Vagina (tissue), 2 donors: ENCODE measurements at regions not wholly inside any gene's neighbourhood (a gene's known extent, or its start where the extent isn't known, plus 50 kb on each side); places are given as distances from the start of the nearest gene placed in this dataset.

Source experiments
- DNase-seq, 2 donors: peaks; one replicate each; pipeline ENCODE4 v3.0.0-alpha.2; 2017; ENCODE audit errors: extremely low spot score in 2 of 2
- H3K27ac ChIP-seq: fragments of 200-600 bp; sonication (generic); one replicate; pipeline ENCODE4 v1.5.1; 2019
- H3K27me3 ChIP-seq: fragments of 200-600 bp; sonication (generic); one replicate; pipeline ENCODE4 v1.5.1; 2019
- H3K36me3 ChIP-seq, 2 donors: fragments of 200-600 bp; sonication (generic); one replicate each; pipeline ENCODE4 v1.5.1; 2017 to 2019
- H3K4me1 ChIP-seq: fragments of 200-600 bp; sonication (generic); one replicate; pipeline ENCODE4 v1.5.1; 2019
- H3K4me3 ChIP-seq, 2 donors: fragments of 200-600 bp; sonication (generic); 1 replicate in 1 of 2; 2 replicates in 1 of 2; pipeline ENCODE4 v1.5.1; 2016 to 2019
- H3K9me3 ChIP-seq: fragments of 200-600 bp; sonication (generic); one replicate; pipeline ENCODE4 v1.5.1; 2019
- CTCF ChIP-seq, 3 experiments: fragments of 450-650 bp in 2 of 3; fragments of 200-600 bp in 1 of 3; sonication (generic) in 1 of 3; IDR thresholded peaks; one replicate each; pipeline ENCODE4 v1.5.1; 2017 to 2019; ENCODE audit warnings: antibody characterized with exemption in 3 of 3, mild to moderate bottlenecking in 2 of 3, moderate library complexity in 2 of 3
- POLR2A ChIP-seq, 2 donors: fragments of 450-650 bp; IDR thresholded peaks; one replicate each; pipeline ENCODE4 v1.6.1; 2017; ENCODE audit warnings: antibody characterized with exemption in 2 of 2, mild to moderate bottlenecking in 2 of 2, moderate library complexity in 2 of 2
- POLR2AphosphoS5 ChIP-seq, 2 donors: sonication (generic); formaldehyde crosslinking; IDR thresholded peaks; one replicate each; pipeline ENCODE4 v1.9.0; 2017; ENCODE audit warnings: antibody characterized with exemption in 2 of 2, mild to moderate bottlenecking in 2 of 2, low read depth in 1 of 2; ENCODE audit not compliant: insufficient read depth in 1 of 2
- intact Hi-C: fragments of 100-400 bp; cut with DNase I; formaldehyde crosslinking; loops from one replicate; pipeline ENCODE4 v1.15.1; 2023

GRCh38 chr7:67940400-67940799 lies 943.8 kb downstream of the TYW1 start:
- no peaks in the 10 kb centered on the region for H3K27me3 ChIP-seq
- no peaks in the 10 kb centered on the region for H3K4me1 ChIP-seq
- no peak overlapping the region for H3K4me3 ChIP-seq
- intact Hi-C loops: no loop called here
- DNase-seq: no peak
- TF ChIP-seq CTCF (IDR thresholded peaks at IDR 0.05) (no peak), POLR2A (IDR thresholded peaks at IDR 0.05) (no peak), POLR2AphosphoS5 (IDR thresholded peaks at IDR 0.05; ENCODE audit: insufficient read depth in 1 of 2, low read depth in 1 of 2) (no peak)
- no peaks in the 10 kb centered on the region for H3K36me3 ChIP-seq
- no peak overlapping the region for H3K27ac ChIP-seq
- H3K9me3 ChIP-seq: no peaks in the 10 kb centered on the region

- intact Hi-C loops: no loop called here
- Histone ChIP-seq H3K27ac (no peak overlapping the region), H3K36me3 (no peaks in the 10 kb centered on the region), H3K4me3 (no peak overlapping the region), H3K27me3 (no peaks in the 10 kb centered on the region), H3K9me3 (no peaks in the 10 kb centered on the region), H3K4me1 (no peaks in the 10 kb centered on the region)
- DNase-seq: no peak
- TF ChIP-seq POLR2A (IDR thresholded peaks at IDR 0.05) (no peak), CTCF (IDR thresholded peaks at IDR 0.05) (no peak), POLR2AphosphoS5 (IDR thresholded peaks at IDR 0.05; ENCODE audit: insufficient read depth in 1 of 2, low read depth in 1 of 2) (no peak)
These were observed 950.6 kb downstream of the TYW1 start for GRCh38 chr7:67947191-67947590.

- TF ChIP-seq POLR2AphosphoS5 (IDR thresholded peaks at IDR 0.05; ENCODE audit: insufficient read depth in 1 of 2, low read depth in 1 of 2): no peak
- no peak for TF ChIP-seq CTCF (IDR thresholded peaks at IDR 0.05)
- no peak for TF ChIP-seq POLR2A (IDR thresholded peaks at IDR 0.05)
- Histone ChIP-seq H3K4me1 (no peaks in the 10 kb centered on the region), H3K36me3 (no peaks in the 10 kb centered on the region), H3K9me3 (no peaks in the 10 kb centered on the region), H3K27ac (no peak overlapping the region), H3K4me3 (no peak overlapping the region), H3K27me3 (no peaks in the 10 kb centered on the region)
- DNase-seq: no peak
- intact Hi-C loops: no loop called here
These were observed 951.0 kb downstream of the TYW1 start for GRCh38 chr7:67947646-67948045.

- Histone ChIP-seq H3K27me3 (no peaks in the 10 kb centered on the region), H3K27ac (no peak overlapping the region), H3K9me3 (no peaks in the 10 kb centered on the region), H3K36me3 (no peaks in the 10 kb centered on the region), H3K4me1 (no peaks in the 10 kb centered on the region), H3K4me3 (no peak overlapping the region)
- intact Hi-C loops: no loop called here
- no peak for DNase-seq
- TF ChIP-seq POLR2A (IDR thresholded peaks at IDR 0.05) (no peak), POLR2AphosphoS5 (IDR thresholded peaks at IDR 0.05; ENCODE audit: insufficient read depth in 1 of 2, low read depth in 1 of 2) (no peak), CTCF (IDR thresholded peaks at IDR 0.05) (no peak)
These were observed 953.9 kb downstream of the TYW1 start for GRCh38 chr7:67950321-67951083.

- Histone ChIP-seq H3K27ac (no peak overlapping the region), H3K4me1 (no peaks in the 10 kb centered on the region), H3K9me3 (no peaks in the 10 kb centered on the region), H3K4me3 (no peak overlapping the region), H3K27me3 (no peaks in the 10 kb centered on the region), H3K36me3 (no peaks in the 10 kb centered on the region)
- TF ChIP-seq POLR2A (IDR thresholded peaks at IDR 0.05) (no peak), CTCF (IDR thresholded peaks at IDR 0.05) (no peak), POLR2AphosphoS5 (IDR thresholded peaks at IDR 0.05; ENCODE audit: insufficient read depth in 1 of 2, low read depth in 1 of 2) (no peak)
- intact Hi-C loops: no loop called here
- no peak for DNase-seq
These were observed 958.4 kb downstream of the TYW1 start for GRCh38 chr7:67955061-67955460.
